ENCODE measurements at regions not wholly inside any gene's neighbourhood (a gene's known extent, or its start where the extent isn't known, plus 50 kb on each side); places are given as distances from the start of the nearest gene placed in this dataset.
"Not testable (repeated sequence)": the region's sequence is repeated elsewhere in the genome, so short reads cannot be mapped to it uniquely, and the experiment has no call there.

DNA sequence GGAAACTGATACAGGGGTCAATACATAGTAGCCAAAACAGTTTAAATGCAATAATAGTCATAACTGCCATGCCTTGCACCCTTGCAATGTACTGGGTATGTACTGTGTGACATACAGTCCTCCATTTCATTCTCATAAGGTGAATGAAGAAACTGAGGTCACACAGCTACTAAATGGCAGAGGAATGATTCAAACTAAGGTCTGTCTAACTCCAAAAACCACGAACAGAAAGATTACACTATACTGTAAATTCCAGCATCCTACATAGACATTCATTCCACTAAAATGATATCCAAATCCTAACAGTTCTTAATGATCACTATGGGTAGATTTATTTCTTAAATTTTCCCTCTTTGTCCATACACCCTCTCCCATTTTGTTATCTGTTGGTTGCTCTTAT, 238.1 kb upstream of the SERP2 start:
- intact Hi-C loops (cut with DNase I) = no loop called here
- DNase-seq (ENCODE audit: low spot score) = no peak
- no peak for ATAC-seq

DNA sequence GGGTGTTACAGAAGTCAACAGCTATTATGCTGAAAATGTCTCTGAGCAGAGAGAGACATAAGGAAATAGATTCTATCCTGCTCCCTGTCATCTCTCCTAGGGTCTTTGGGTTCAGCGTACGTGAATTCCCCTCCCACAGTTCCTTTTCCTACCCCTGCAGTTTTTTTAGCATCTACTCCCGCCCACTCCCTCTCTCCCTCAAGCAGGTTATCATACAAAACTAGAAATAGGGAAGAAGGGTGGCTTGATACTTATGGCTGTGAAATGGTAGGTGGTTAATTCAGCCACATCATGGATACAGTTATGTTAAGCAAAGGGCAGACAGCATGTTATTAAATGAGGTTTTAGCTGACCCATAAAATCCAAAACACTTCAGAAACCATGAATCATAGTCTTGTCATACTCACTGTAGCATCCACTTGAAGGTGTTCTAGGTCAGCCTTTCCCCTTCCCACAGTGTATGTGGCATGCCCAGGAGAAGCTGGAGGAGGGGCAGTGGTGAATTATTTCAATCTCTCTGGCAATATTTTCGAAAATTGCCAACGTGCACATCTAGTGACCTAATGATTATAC, 236.8 kb upstream of the SERP2 start:
- DNase-seq (ENCODE audit: low spot score) = no peak
- intact Hi-C loops (cut with DNase I) = no loop called here
- ATAC-seq = no peak

DNA sequence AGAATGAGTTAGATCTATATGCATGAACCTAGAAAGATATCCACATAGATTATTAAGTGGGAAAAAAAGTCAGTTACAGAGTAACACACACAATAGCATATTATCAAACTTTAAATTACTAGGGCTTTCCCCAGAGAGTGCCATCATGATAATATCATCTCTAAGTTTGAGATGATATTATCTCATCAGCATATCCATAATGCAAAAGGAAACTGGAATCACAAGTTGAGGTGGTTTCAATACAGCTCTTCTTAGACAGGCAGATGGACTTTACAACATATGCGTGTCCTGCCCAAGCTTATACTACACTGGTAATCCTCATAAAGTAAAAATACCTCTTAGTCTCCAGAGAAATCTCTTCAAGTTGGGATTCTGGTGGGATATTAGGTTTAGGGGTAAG, 236.2 kb upstream of the SERP2 start:
- no peak for ATAC-seq
- no peak for DNase-seq (ENCODE audit: low spot score)
- intact Hi-C loops (cut with DNase I) = no loop called here

DNA sequence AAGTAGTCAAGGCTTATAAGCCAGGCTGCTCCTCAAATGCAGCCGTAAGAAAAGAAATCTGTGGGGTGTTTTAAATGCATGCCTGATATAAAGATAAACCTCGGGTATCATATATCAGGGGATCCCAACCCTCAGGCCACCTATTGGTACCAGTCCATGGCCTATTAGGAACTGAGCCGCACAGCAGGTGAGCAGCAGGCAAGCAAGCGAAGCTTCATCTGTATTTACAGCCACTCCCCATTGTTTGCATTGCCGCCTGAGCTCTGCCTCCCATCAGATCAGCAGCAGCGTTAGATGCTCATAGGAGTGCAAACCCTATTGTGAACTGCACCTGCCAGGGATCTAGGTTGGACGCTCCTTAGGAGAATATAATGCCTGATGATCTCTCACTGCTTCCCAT, 233.5 kb upstream of the SERP2 start:
- intact Hi-C loops (cut with DNase I) = no loop called here
- ATAC-seq (no peak), DNase-seq (ENCODE audit: low spot score) (no peak)

DNA sequence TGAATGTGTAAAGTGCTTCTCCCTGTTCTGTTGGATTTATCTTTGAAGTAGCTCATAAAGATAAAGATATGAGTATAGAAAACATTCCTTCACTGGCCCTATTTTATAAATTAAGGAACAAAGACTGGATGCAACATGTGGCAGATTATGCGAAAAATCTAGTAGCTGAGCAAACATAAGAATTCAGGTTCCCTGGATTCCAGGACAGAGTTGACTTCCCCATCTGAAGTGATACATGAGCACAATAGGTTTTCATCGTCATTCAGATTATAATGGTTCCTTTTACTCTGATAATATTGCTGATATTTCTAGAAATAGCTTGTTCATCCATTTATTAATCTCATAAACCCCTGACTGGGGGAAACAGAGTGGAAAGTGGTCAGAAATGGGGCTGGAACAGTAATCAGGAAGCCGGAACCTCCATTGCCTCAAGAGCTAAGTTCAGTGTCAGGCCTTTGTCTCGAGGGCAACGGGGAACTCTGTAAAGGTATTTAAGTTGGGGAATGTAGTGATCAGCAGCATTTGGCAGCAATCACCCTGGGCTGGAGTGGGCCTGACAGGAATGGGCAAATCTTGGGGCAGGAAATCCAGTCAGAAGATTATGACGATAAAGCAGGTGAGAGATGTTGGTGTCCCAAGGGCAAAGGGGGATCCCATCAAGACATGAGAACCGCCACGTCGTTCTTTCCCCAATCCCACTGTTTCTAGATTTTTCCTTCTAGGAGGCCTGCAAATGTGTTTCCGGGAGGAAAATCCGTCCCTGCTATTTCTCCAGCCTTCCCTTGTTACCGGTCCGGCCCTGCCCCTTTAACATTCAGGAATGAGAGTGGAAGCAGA, 232.5 kb upstream of the SERP2 start:
- intact Hi-C loops (cut with DNase I) = no loop called here
- DNase-seq (ENCODE audit: low spot score) (no peak), ATAC-seq (peak; percentile 3)

DNA sequence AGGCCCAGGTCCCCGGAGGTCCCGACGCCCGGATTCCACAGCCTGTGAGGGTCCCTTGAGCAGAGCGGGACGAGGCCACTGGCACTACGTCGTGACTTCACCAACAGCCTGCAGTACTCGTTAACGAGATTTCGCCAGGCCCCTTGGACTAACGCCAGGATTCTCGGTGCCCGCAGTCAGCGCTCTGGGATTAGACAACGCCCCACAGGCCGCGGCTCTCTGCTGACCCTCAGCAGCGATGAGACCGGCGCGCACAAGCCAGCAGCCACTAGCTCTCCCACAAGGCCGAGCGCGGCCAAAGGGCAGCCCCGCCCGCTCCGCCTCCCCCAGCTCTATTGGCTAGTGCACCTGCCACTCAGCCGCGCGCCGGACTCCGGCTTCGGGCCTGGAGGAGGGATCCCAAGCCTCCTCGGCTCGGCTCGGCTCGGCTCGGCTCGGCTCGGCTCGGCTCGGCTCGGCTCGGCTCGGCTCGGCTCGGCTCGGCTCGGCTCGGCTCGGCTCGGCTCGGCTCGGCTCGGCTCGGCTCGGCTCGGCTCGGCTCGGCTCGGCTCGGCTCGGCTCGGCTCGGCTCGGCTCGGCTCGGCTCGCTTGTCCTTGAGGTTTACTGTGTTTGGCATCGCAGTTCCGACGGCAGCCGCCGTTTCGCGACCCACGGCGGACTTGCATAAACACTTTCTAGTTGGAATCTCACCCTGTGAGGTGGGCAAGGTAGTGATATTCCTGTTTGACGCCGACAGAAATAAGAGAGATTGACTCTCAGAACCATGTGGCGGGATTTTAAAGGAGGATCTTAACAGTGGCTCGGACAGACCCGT, 231.7 kb upstream of the SERP2 start:
- DNase-seq (ENCODE audit: low spot score) (peak; percentile 99), ATAC-seq (peak; percentile 100)
- intact Hi-C loops (cut with DNase I) = no loop called here

DNA sequence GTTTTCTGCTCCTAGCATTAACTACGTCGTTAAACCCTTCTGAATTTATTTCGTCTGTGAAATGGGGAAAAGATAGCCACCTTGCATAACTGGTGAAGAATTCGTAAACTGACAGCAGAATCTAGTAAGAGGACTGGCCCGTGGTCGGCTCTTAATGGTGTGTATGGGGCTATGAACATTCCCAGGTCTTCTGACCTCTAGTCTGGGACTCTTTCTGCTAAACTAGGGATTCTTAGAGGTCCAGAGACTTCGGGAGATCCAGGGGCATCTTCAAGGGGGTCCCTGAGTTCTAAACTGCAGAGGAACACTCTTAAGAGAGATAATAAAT, 231.1 kb upstream of the SERP2 start:
- intact Hi-C loops (cut with DNase I) = no loop called here
- ATAC-seq (peak; percentile 2), DNase-seq (ENCODE audit: low spot score) (no peak)

DNA sequence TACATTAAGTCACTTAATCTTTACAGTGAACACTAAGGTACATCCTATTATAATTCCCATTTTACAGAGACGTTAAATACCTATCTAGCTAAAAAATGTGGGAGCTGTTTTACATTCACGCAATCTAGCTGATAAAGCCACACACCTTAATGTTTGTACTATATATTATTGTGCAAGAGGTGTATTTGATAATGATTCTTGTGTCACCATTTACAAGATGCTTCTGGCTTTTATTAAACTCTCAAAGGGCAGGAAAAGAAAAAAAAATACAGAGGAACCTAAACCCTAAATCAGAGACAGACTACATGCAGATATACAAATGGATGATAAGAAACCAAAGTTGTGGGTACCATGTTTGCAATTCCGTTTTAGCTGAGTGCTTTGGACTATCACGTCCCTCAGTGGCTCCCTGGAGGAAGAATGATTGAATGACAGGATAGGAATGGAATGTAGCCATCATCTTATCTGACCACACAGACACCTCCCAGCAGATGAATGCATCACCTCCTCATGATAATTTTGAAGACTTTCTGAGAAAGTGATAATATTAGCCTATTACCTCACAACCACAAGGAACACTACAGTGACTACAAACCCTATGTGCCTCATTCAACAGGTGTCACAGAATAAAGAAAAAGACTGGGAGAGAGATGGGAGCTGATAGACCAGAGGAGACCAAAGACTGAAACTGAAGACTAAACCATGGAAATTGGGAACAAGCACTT, 230.5 kb upstream of the SERP2 start:
- no peak for ATAC-seq
- no peak for DNase-seq (ENCODE audit: low spot score)
- intact Hi-C loops (cut with DNase I) = no loop called here

DNA sequence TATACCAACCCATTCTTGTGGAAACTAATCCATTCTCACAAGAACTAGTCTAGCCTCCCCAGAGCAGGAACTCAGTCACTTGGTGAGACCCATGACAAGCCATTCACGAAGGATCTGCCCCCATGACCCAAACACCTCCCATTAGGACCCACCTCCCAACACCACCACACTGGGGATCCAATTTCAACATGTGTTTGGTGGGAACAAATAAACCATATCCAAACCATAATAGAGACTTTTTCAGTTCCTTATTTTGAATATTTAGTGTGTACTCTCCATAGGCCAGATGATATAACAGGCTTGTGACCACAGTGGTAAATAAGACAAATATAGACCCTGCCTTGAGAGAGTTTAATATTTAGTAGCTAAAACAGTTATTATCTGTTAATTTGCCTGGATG, 227.5 kb upstream of the SERP2 start:
- intact Hi-C loops (cut with DNase I) = no loop called here
- ATAC-seq = no peak
- no peak for DNase-seq (ENCODE audit: low spot score)

DNA sequence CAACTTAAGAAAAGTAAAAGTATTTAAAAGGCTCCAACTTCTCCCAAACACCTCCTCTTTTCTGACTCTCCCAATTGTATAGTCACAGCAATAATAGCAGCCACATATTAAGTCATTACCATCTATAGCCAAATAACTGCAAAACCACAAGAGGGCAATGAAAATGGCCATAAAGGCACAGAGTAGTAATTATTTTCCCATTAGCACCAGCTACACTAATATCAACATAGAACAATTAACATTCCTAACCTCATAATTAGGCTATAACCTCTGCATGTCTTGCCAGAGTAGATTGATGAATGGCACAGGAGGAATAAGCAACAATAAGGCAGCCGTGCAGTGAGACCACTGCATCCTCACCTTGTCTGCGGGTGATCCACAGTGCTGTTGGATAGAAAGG, 226.4 kb upstream of the SERP2 start:
- DNase-seq (ENCODE audit: low spot score) (no peak), ATAC-seq (no peak)
- intact Hi-C loops (cut with DNase I) = no loop called here

DNA sequence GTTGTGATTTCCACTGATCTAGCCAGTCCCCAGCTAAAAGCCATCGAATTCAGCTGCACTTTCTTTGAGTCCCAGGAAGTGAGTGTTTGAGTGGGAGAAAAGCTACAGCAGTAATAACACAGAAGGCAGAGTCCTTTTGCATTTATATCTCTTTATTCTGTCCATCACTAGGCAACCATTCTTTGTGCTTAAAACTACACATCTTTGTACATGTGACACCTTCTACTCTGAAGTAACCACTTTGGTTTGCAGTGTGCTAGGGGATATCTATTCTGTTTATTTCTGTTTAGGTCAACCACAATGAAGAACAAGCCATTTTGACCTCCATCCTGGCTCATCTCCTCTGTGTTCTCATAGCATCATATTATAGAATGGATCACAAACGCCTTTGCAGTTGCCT, 226.0 kb upstream of the SERP2 start:
- no peak for DNase-seq (ENCODE audit: low spot score)
- intact Hi-C loops (cut with DNase I) = no loop called here
- no peak for ATAC-seq

DNA sequence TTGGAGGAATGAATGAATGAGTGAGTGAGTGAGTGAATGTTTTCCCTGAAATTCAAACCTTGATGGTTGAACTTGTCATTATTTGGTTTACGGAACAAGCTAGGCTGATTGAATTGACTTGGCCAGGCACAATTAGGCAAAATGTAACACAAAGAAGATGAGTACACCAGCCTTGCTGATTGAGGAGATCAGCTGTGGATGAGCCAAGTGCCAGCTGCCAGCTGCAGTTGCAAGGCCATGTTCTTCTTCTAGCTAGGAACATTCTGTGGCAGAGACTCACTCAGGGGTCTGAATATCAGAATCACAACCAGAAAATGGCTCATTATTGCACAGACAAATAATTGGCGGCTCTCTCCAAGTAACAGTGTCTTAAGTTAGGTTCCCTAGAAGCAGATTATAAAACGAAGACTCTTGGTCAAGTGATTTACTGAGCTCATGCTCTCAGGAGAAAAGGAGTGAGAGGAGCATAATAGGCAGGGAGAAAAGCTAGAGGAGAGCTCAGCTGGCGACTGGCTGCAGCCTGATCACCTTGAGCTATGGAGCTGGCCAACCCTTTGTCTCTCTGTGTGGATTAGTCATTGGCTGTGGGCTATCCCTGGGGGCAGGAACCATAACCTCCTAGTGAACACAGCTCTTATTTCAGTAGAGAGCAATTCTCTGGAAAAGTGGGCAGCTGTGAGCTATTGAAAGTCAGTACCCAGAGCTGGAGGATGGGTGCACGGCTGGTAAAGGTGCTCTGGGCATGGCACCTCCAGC, 225.3 kb upstream of the SERP2 start:
- intact Hi-C loops (cut with DNase I) = no loop called here
- no peak for ATAC-seq
- no peak for DNase-seq (ENCODE audit: low spot score)

DNA sequence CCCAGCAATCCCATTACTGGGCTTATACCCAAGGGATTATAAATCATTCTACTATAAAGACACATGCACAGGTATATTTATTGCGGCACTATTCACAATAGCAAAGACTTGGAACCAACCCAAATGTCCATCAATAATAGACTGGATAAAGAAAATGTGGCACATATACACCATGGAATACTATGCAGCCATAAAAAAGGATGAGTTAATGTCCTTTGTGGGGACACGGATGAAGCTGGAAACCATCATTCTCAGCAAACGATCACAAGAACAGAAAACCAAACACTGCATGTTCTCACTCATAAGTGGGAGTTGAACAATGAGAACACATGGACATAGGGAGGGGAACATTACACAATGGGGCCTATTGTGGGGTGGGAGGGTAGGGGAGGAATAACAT, 224.4 kb upstream of the SERP2 start:
- DNase-seq (ENCODE audit: low spot score); intact Hi-C loops (cut with DNase I); ATAC-seq: not testable (repeated sequence)

DNA sequence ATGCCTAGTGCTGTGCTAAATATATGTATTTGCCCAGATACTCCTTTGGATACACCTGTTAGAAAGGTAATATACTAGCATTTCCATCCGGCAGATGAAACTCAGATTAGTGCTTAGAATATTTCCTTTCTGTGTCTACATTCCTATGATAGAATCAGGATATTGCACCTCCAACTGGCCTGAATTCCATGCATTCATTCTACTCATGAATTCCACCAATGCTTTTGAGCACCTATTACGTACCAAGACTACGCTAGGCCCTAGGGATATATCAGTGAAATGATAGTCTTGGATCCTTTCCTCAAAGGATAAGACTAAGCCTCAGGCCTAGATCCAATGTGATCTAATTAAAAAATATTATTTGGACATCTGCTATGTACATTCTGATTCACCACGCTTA, 223.8 kb upstream of the SERP2 start:
- no peak for ATAC-seq
- DNase-seq (ENCODE audit: low spot score) = no peak
- intact Hi-C loops (cut with DNase I) = no loop called here

DNA sequence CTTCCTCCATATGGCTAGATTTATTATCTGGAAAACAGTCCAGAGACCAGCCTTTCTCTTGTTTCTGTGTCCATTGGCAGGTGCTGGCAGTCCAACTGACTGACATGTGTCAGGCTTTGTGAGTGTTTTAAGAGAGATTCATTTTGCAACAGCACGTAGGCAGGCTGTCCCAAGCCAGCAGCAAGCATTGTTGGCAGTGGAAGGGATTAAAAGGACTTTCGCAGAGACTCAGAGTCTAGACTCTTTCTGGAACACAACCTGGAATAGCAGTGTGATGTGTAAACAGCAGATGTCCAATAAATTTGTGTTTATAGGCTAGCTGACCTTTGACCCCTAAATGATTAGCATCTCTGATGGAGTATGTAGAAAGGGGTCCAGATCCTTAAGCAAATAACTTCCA, 222.2 kb upstream of the SERP2 start:
- ATAC-seq (no peak), DNase-seq (ENCODE audit: low spot score) (no peak)
- intact Hi-C loops (cut with DNase I) = no loop called here

DNA sequence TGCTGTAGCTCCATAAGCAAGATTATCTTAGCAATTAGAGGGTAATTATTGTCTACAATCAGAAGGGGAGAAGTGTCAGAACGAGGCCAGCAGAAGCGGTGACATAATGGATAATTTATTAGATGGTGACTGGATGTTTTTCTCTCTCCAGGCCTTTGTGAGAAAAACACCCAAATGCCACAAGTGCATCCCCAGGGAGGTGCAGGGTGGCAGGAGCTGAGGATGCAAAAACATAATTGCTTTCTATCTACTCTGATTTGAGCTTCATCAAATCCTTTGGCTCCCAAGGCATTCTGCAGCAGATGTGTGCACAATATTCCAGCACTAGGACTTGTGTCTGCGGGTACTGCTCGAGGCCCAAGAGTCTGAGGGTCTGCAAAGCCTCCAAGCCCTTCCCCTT, 220.1 kb upstream of the SERP2 start:
- ATAC-seq (no peak), DNase-seq (ENCODE audit: low spot score) (no peak)
- intact Hi-C loops (cut with DNase I) = no loop called here

DNA sequence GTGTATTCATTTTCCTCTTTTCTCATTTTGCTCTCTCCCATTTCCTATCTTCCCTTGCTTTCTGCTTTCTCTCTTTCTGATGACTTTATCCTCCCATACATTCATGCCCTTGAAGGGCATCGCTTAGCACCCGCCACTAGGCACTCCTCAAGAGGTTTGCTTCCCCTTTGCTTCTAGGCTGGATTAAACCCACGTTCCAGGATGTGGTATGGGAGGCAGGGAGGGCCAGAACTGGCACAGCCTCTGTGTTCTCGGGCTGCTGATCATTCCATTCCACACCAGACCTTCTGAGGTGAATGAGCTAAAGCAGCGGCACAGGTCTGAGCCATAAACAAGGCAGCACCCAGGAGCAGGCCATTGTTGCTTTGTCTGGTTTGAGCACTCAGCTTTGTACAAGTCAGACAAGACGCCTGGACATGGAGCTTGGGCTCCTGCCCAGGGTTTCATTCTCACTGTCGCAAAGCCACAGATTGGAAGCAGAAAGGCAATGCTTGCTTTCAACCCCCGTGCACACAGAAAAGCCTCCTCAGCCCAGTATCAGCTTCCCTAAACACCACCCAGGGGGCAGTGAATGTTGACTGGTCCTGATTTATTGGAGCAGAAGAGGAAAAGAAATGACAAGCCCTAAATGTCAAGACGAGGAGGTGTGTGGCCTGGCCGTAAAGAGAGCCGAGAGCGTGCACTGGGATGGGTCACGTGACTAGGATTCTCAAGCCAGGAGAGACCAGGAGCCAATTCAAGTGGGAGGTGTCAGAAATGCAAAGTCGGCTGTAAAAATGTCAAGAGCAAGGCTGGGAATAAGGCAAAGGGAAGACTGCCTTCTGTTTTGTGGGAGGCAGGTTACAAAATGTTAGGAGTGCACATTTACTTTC, 218.0 kb upstream of the SERP2 start:
- peak; percentile 68 for ATAC-seq
- intact Hi-C loops (cut with DNase I) = no loop called here

DNA sequence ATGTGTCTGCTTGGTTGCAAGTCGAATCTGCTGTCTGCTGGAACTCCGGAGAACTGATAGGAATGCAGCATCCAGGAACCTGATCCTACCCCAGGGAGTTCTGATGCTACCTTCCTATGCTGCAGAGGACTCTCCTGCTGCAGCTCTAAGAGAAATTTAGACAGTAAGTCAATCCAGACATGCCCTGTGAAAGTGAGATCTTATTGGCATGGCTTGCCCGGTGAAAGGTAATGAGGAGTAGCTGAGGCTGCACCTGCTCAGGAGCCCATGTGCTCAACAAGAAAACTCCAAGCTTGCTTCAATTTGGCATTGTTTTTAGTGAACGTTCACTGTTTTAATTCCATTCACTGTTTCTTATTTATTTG, 217.3 kb upstream of the SERP2 start:
- DNase-seq (ENCODE audit: low spot score) (no peak), ATAC-seq (no peak)
- intact Hi-C loops (cut with DNase I) = no loop called here

More for the DNA sequence above, 218.0 kb upstream of the SERP2 start:
- DNase-seq (ENCODE audit: low spot score) = peak; percentile 70
